ENCODE measurements at regions not wholly inside any gene's neighbourhood (a gene's known extent, or its start where the extent isn't known, plus 50 kb on each side); places are given as distances from the start of the nearest gene placed in this dataset.

GRCh38 chr6:148616841-148617240 lies 130.0 kb upstream of the UST start:
- Histone ChIP-seq H3K4me3 (replicated peaks in 1 of 3) (no peak overlapping the region), H3K36me3 (no peaks in the 10 kb centered on the region), H3K27ac (no peak overlapping the region), H3K27me3 (no peaks in the 10 kb centered on the region), H3K4me1 (peaks cover under 1 to 3% of the 10 kb centered on the region in 2 donors), H3K9me3 (no peaks in the 10 kb centered on the region)
- intact Hi-C loops (cut with DNase I), result no loop called here
- TF ChIP-seq CTCF (IDR thresholded peaks at IDR 0.05), result no peak
- TF ChIP-seq POLR2A (IDR thresholded peaks at IDR 0.05), result no peak
- DNase-seq, result no peak
- 74 to 83% methylated on average over 3 of the region's 3 CpGs for WGBS, 2 donors

GRCh38 chr6:148617530-148617929 lies 129.3 kb upstream of the UST start:
- Histone ChIP-seq H3K9me3 (no peaks in the 10 kb centered on the region), H3K36me3 (no peaks in the 10 kb centered on the region), H3K4me3 (replicated peaks in 1 of 3) (no peak overlapping the region), H3K4me1 (no peaks in the 10 kb centered on the region), H3K27ac (no peak overlapping the region), H3K27me3 (no peaks in the 10 kb centered on the region)
- WGBS, 2 donors, result 90 to 96% methylated on average over 4 of the region's 4 CpGs
- DNase-seq, result no peak
- intact Hi-C loops (cut with DNase I), result no loop called here
- TF ChIP-seq CTCF (IDR thresholded peaks at IDR 0.05) (no peak), POLR2A (IDR thresholded peaks at IDR 0.05) (no peak)

GRCh38 chr6:148619891-148620290 lies 126.9 kb upstream of the UST start:
- no peaks in the 10 kb centered on the region for H3K9me3 ChIP-seq
- no peak overlapping the region for H3K27ac ChIP-seq
- DNase-seq, result no peak
- no peak overlapping the region for H3K4me3 ChIP-seq (replicated peaks in 1 of 3)
- no peaks in the 10 kb centered on the region for H3K36me3 ChIP-seq
- 96 to 98% methylated on average over 1 of the region's 1 CpG for WGBS, 2 donors
- H3K27me3 ChIP-seq, result no peaks in the 10 kb centered on the region
- no peaks in the 10 kb centered on the region for H3K4me1 ChIP-seq
- intact Hi-C loops (cut with DNase I), result no loop called here
- TF ChIP-seq CTCF (IDR thresholded peaks at IDR 0.05) (no peak), POLR2A (IDR thresholded peaks at IDR 0.05) (no peak)

- no peaks in the 10 kb centered on the region for H3K27me3 ChIP-seq
- no peak overlapping the region for H3K4me3 ChIP-seq (replicated peaks in 1 of 3)
- 88 to 90% methylated on average over 5 of the region's 5 CpGs for WGBS, 2 donors
- DNase-seq, result no peak
- H3K9me3 ChIP-seq, result no peaks in the 10 kb centered on the region
- H3K4me1 ChIP-seq, result no peaks in the 10 kb centered on the region
- intact Hi-C loops (cut with DNase I), result no loop called here
- no peaks in the 10 kb centered on the region for H3K36me3 ChIP-seq
- no peak for TF ChIP-seq CTCF (IDR thresholded peaks at IDR 0.05)
- TF ChIP-seq POLR2A (IDR thresholded peaks at IDR 0.05), result no peak
- no peak overlapping the region for H3K27ac ChIP-seq
Observed at GRCh38 chr6:148620579-148621298, 126.1 kb upstream of the UST start.

GRCh38 chr6:148625609-148626008 lies 121.2 kb upstream of the UST start:
- Histone ChIP-seq H3K4me1 (peaks cover 0 to 21% of the 10 kb centered on the region in 2 donors), H3K4me3 (replicated peaks in 1 of 3) (no peak overlapping the region), H3K27ac (no peak overlapping the region), H3K27me3 (no peaks in the 10 kb centered on the region), H3K9me3 (no peaks in the 10 kb centered on the region), H3K36me3 (no peaks in the 10 kb centered on the region)
- no peak for DNase-seq
- intact Hi-C loops (cut with DNase I), result no loop called here
- TF ChIP-seq CTCF (IDR thresholded peaks at IDR 0.05), result no peak
- no peak for TF ChIP-seq POLR2A (IDR thresholded peaks at IDR 0.05)
- WGBS, 2 donors, result 62 to 69% methylated on average over 2 of the region's 2 CpGs

All from thyroid gland (tissue), 4 donors.